ENCODE measurements at regions not wholly inside any gene's neighbourhood (a gene's known extent, or its start where the extent isn't known, plus 50 kb on each side); places are given as distances from the start of the nearest gene placed in this dataset.
"Not testable (repeated sequence)": the region's sequence is repeated elsewhere in the genome, so short reads cannot be mapped to it uniquely, and the experiment has no call there.

DNA sequence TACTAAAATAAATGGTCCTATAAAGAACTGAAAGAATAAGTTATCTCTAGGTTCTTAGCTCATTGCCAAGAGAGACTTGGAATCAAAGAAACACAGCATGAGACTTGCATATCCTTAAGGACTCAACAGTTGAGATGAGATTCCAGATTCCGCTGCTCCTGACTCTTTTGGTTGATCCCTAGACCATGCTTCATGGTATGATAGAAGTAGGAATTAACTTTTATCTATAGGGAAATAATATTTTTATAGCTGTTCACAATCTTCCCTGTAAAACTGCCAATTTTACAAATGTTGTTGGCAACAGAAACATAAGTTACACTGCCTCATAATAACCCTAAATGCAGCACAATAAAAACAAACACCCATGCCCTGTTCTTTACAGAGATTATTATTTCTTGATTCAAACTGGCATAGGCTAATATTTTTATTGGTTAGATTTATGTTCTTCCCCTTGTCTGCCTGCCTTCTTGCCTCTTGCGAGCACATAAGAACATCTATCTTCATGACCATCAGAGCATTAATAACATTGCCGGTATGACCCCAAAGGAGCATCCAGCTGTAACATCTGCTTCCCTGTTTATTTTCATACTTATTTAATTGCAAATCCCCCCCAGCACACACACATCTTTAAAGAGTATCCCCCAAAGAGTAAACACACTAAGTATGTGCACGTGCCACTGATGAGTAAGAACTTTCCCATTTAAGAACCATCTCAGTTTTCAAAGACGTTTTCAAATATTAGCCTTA, 735.7 kb upstream of the SLC8A1 start:
- H3K36me3 ChIP-seq (ENCODE audit: control insufficient read depth in 1 of 2, insufficient read depth in 2 of 2, low read length in 2 of 2) = no peaks in the 10 kb centered on the region
- H3K9me3 ChIP-seq (ENCODE audit: control insufficient read depth in 1 of 2, low read length in 2 of 2) = no peaks in the 10 kb centered on the region
- H3K27me3 ChIP-seq (ENCODE audit: control insufficient read depth in 1 of 2, insufficient read depth in 2 of 2, low read length in 2 of 2) = no peaks in the 10 kb centered on the region
- H3K4me3 ChIP-seq (ENCODE audit: low read depth in 1 of 2, low read length in 2 of 2) = no peak overlapping the region
- no peak overlapping the region for H3K27ac ChIP-seq (ENCODE audit: low read depth, low read length)
- H3K9ac ChIP-seq (ENCODE audit: low read depth in 1 of 2, low read length in 2 of 2) = no peak overlapping the region
- H3K4me1 ChIP-seq (ENCODE audit: control insufficient read depth in 1 of 2, insufficient read depth in 2 of 2, low read length in 2 of 2) = no peaks in the 10 kb centered on the region

DNA sequence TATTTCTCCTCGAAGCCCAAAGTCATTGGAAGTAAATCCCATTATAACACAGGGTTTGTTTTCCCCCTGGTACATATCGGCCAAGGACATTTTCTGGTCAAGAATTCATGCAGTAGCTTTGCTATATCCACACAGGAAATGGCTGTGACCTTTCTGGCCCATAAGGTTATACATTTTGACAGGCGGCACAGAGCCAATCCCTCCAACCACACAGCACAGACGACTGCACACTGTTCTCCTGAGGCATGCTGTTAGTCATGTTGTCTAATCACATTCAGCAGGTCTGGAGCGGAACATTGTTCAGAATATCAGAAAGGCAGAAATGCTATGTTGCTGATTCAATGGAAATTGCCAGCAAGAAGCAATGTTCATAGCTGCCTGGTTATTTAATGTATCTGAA, 742.3 kb upstream of the SLC8A1 start:
- Histone ChIP-seq H3K9ac (ENCODE audit: low read depth in 1 of 2, low read length in 2 of 2) (no peak overlapping the region), H3K27me3 (ENCODE audit: control insufficient read depth in 1 of 2, insufficient read depth in 2 of 2, low read length in 2 of 2) (no peaks in the 10 kb centered on the region), H3K4me1 (ENCODE audit: control insufficient read depth in 1 of 2, insufficient read depth in 2 of 2, low read length in 2 of 2) (no peaks in the 10 kb centered on the region), H3K4me3 (ENCODE audit: low read depth in 1 of 2, low read length in 2 of 2) (no peak overlapping the region), H3K36me3 (ENCODE audit: control insufficient read depth in 1 of 2, insufficient read depth in 2 of 2, low read length in 2 of 2) (no peaks in the 10 kb centered on the region), H3K9me3 (ENCODE audit: control insufficient read depth in 1 of 2, low read length in 2 of 2) (no peaks in the 10 kb centered on the region), H3K27ac (ENCODE audit: low read depth, low read length) (no peak overlapping the region)

DNA sequence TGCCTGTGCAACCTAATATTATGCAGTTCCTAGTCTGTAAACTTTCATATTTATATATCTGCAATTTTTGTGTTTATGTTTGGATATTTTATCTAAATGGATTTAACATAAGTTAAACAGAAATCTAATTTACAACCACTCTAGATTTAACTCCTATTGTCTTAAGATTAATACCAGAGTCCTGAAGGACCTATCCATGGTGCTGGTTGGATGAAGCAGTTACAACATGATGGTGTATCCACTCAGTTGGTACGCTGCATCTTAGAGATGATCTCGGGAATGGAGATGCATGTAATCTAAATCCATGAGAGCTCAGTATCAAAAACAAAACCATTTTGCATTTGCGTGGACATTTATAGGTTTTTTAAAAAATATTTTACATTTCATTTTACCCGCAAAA, 745.9 kb upstream of the SLC8A1 start:
- Histone ChIP-seq H3K27me3 (ENCODE audit: control insufficient read depth in 1 of 2, insufficient read depth in 2 of 2, low read length in 2 of 2) (no peaks in the 10 kb centered on the region), H3K36me3 (ENCODE audit: control insufficient read depth in 1 of 2, insufficient read depth in 2 of 2, low read length in 2 of 2) (no peaks in the 10 kb centered on the region), H3K4me1 (ENCODE audit: control insufficient read depth in 1 of 2, insufficient read depth in 2 of 2, low read length in 2 of 2) (no peaks in the 10 kb centered on the region)

DNA sequence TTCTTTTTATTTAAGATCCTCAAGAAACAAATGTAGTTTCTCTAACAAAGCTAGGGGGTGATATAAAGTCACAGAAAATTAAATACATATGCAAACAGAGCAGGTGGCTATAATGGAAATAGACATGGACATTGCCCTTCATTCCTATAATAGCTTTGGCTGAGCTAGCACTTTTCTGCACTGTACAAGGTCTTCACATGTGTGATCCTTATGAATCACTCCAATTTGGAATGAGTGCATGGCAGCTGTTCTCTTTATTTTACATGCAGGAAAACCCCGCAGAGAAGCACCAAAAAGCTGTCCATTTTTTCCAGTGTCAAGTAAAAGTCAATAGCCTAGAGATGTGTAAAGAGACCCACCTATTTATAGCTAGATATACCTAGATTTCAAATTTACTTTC, 747.4 kb upstream of the SLC8A1 start:
- no peak overlapping the region for H3K4me3 ChIP-seq (ENCODE audit: low read depth in 1 of 2, low read length in 2 of 2)
- H3K4me1 ChIP-seq (ENCODE audit: control insufficient read depth in 1 of 2, insufficient read depth in 2 of 2, low read length in 2 of 2) = no peaks in the 10 kb centered on the region
- no peaks in the 10 kb centered on the region for H3K27me3 ChIP-seq (ENCODE audit: control insufficient read depth in 1 of 2, insufficient read depth in 2 of 2, low read length in 2 of 2)
- H3K36me3 ChIP-seq (ENCODE audit: control insufficient read depth in 1 of 2, insufficient read depth in 2 of 2, low read length in 2 of 2) = no peaks in the 10 kb centered on the region
- no peaks in the 10 kb centered on the region for H3K9me3 ChIP-seq (ENCODE audit: control insufficient read depth in 1 of 2, low read length in 2 of 2)
- H3K9ac ChIP-seq (ENCODE audit: low read depth in 1 of 2, low read length in 2 of 2) = no peak overlapping the region
- H3K27ac ChIP-seq (ENCODE audit: low read depth, low read length) = no peak overlapping the region

More for the DNA sequence above, 745.9 kb upstream of the SLC8A1 start:
- Histone ChIP-seq H3K9me3 (ENCODE audit: control insufficient read depth in 1 of 2, low read length in 2 of 2) (no peaks in the 10 kb centered on the region), H3K27ac (ENCODE audit: low read depth, low read length) (no peak overlapping the region), H3K4me3 (ENCODE audit: low read depth in 1 of 2, low read length in 2 of 2) (no peak overlapping the region), H3K9ac (ENCODE audit: low read depth in 1 of 2, low read length in 2 of 2) (no peak overlapping the region)

DNA sequence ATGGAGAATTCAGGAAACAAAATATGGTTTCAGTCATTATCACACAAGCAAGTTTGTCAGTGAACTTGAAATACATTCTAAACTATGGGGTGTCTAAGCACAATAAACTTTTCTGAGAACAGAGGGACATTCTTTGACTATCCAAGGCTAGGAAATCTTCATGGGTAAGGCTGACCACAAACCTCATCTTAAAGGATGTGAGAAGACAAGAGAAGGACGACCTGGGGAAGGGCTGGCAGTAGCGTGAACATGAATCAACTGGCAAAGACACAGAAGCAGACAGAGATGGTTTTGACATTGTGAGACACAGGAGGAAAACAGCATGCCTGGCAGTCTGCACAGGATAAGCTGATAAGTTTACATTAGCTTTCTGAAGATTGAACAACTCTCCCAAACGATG, 752.4 kb upstream of the SLC8A1 start:
- no peaks in the 10 kb centered on the region for H3K27me3 ChIP-seq (ENCODE audit: control insufficient read depth in 1 of 2, insufficient read depth in 2 of 2, low read length in 2 of 2)
- no peaks in the 10 kb centered on the region for H3K9me3 ChIP-seq (ENCODE audit: control insufficient read depth in 1 of 2, low read length in 2 of 2)

DNA sequence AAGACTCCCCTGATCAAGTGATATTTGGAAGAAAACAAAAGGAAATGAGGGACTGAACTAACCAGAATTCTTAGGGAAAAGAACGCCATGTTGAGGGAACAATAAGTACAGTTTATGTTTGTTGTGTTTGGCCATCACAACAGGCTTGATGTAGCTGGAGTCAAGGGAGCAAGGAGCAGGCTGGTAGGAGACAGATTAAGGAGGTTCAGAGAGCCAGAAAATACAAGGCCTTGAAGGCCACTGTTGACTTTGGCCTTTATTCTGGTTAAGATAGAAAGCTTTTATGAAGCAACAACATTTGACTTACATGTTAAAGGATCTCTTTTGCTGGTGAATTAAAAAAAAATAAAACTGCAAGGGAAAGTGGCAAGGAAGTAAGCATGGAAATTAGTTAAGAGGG, 754.1 kb upstream of the SLC8A1 start:
- H3K27ac ChIP-seq (ENCODE audit: low read depth, low read length) = no peak overlapping the region
- no peaks in the 10 kb centered on the region for H3K27me3 ChIP-seq (ENCODE audit: control insufficient read depth in 1 of 2, insufficient read depth in 2 of 2, low read length in 2 of 2)
- H3K9me3 ChIP-seq (ENCODE audit: control insufficient read depth in 1 of 2, low read length in 2 of 2) = no peaks in the 10 kb centered on the region
- H3K9ac ChIP-seq (ENCODE audit: low read depth in 1 of 2, low read length in 2 of 2) = no peak overlapping the region
- H3K4me3 ChIP-seq (ENCODE audit: low read depth in 1 of 2, low read length in 2 of 2) = no peak overlapping the region
- H3K4me1 ChIP-seq (ENCODE audit: control insufficient read depth in 1 of 2, insufficient read depth in 2 of 2, low read length in 2 of 2) = no peaks in the 10 kb centered on the region
- H3K36me3 ChIP-seq (ENCODE audit: control insufficient read depth in 1 of 2, insufficient read depth in 2 of 2, low read length in 2 of 2) = no peaks in the 10 kb centered on the region

More for the DNA sequence above, 752.4 kb upstream of the SLC8A1 start:
- Histone ChIP-seq H3K9ac (ENCODE audit: low read depth in 1 of 2, low read length in 2 of 2) (no peak overlapping the region), H3K4me1 (ENCODE audit: control insufficient read depth in 1 of 2, insufficient read depth in 2 of 2, low read length in 2 of 2) (no peaks in the 10 kb centered on the region), H3K27ac (ENCODE audit: low read depth, low read length) (no peak overlapping the region), H3K36me3 (ENCODE audit: control insufficient read depth in 1 of 2, insufficient read depth in 2 of 2, low read length in 2 of 2) (no peaks in the 10 kb centered on the region), H3K4me3 (ENCODE audit: low read depth in 1 of 2, low read length in 2 of 2) (no peak overlapping the region)

DNA sequence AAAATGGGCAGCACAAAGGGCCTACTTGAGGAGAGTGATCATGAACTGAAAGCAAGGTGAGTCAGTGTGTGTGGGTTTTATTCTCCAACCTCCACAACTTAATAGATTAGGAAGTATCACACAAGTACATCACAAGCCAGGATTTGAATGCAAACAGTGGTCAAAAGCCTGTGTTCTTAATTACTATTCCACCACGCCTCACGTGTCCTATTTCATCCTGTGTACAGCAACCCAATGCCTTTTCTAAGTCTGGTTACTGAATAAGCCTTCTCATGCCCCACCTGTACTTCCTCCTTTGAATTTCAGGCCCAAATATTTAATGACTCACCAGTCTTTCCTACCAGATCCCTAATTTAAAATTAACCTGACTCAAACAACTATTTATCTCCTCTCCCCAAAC, 755.7 kb upstream of the SLC8A1 start:
- H3K9me3 ChIP-seq (ENCODE audit: control insufficient read depth in 1 of 2, low read length in 2 of 2) = no peaks in the 10 kb centered on the region

DNA sequence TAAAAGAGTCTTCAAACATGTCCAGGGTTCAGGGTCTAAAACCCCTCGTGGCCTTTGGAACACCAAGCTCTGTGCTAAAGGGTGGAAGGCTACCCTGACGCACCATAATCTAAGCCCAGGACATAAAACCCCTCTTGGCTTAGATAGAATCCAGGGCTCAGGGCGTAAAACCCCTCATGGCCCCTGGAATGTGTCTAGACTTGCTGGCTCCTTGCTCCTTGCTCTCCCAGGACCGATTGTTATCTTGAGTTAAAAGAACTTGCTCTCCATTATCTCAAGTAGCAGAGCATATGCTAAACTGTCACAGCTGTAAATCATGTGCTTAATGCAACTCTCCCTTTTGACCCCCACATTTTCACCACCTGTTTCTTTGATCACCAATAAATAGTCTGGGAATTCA, 758.1 kb upstream of the SLC8A1 start:
- H3K4me1 ChIP-seq (ENCODE audit: control insufficient read depth in 1 of 2, insufficient read depth in 2 of 2, low read length in 2 of 2); H3K27ac ChIP-seq (ENCODE audit: low read depth, low read length); H3K36me3 ChIP-seq (ENCODE audit: control insufficient read depth in 1 of 2, insufficient read depth in 2 of 2, low read length in 2 of 2); H3K4me3 ChIP-seq (ENCODE audit: low read depth in 1 of 2, low read length in 2 of 2); H3K27me3 ChIP-seq (ENCODE audit: control insufficient read depth in 1 of 2, insufficient read depth in 2 of 2, low read length in 2 of 2); H3K9me3 ChIP-seq (ENCODE audit: control insufficient read depth in 1 of 2, low read length in 2 of 2); H3K9ac ChIP-seq (ENCODE audit: low read depth in 1 of 2, low read length in 2 of 2): not testable (repeated sequence)

More for the DNA sequence above, 755.7 kb upstream of the SLC8A1 start:
- no peak overlapping the region for H3K4me3 ChIP-seq (ENCODE audit: low read depth in 1 of 2, low read length in 2 of 2)
- no peak overlapping the region for H3K27ac ChIP-seq (ENCODE audit: low read depth, low read length)
- no peak overlapping the region for H3K9ac ChIP-seq (ENCODE audit: low read depth in 1 of 2, low read length in 2 of 2)
- no peaks in the 10 kb centered on the region for H3K36me3 ChIP-seq (ENCODE audit: control insufficient read depth in 1 of 2, insufficient read depth in 2 of 2, low read length in 2 of 2)
- H3K27me3 ChIP-seq (ENCODE audit: control insufficient read depth in 1 of 2, insufficient read depth in 2 of 2, low read length in 2 of 2) = no peaks in the 10 kb centered on the region
- H3K4me1 ChIP-seq (ENCODE audit: control insufficient read depth in 1 of 2, insufficient read depth in 2 of 2, low read length in 2 of 2) = no peaks in the 10 kb centered on the region

DNA sequence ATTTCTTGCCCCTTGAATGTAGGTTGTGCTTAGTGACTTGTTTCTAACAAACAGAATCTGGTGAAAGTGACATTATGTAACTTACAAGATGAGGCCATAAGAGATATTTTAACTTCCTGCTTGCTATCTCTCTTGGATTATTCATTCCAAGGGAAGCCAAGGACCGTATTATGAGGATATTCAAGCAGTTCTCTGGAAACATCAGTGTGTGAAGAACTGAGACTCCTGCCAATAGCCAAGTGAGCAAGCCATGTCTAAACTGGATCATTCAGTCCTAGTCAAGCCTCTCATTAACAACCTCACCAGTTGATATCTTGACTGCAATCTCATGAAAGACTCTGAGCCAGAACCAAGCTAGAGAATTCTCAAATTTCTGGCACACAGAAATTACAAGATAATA, 765.1 kb upstream of the SLC8A1 start:
- Histone ChIP-seq H3K27me3 (ENCODE audit: control insufficient read depth in 1 of 2, insufficient read depth in 2 of 2, low read length in 2 of 2) (no peaks in the 10 kb centered on the region), H3K9ac (ENCODE audit: low read depth in 1 of 2, low read length in 2 of 2) (no peak overlapping the region), H3K27ac (ENCODE audit: low read depth, low read length) (no peak overlapping the region), H3K4me3 (ENCODE audit: low read depth in 1 of 2, low read length in 2 of 2) (no peak overlapping the region), H3K36me3 (ENCODE audit: control insufficient read depth in 1 of 2, insufficient read depth in 2 of 2, low read length in 2 of 2) (no peaks in the 10 kb centered on the region), H3K4me1 (ENCODE audit: control insufficient read depth in 1 of 2, insufficient read depth in 2 of 2, low read length in 2 of 2) (no peaks in the 10 kb centered on the region), H3K9me3 (ENCODE audit: control insufficient read depth in 1 of 2, low read length in 2 of 2) (no peaks in the 10 kb centered on the region)

DNA sequence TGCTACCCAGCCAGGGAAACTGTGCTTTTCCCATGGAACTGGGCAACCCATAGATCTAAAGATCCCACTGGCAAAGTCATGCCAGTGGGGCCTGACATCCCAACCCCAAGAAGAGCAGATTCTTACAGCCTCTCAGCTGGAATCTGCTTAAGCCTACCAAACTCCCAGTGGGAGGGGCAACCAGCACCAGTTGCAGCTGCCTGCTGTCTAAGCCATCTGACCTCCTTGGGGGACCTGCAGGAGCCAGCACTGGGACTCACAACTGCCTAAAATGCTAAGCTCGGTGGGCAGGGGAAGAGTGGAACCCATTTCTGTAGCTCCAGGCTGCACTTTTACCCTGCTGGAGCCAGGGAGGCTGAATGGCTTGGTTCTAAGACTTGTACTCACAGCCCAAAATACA, 770.7 kb upstream of the SLC8A1 start:
- H3K4me1 ChIP-seq (ENCODE audit: control insufficient read depth in 1 of 2, insufficient read depth in 2 of 2, low read length in 2 of 2) = no peaks in the 10 kb centered on the region

DNA sequence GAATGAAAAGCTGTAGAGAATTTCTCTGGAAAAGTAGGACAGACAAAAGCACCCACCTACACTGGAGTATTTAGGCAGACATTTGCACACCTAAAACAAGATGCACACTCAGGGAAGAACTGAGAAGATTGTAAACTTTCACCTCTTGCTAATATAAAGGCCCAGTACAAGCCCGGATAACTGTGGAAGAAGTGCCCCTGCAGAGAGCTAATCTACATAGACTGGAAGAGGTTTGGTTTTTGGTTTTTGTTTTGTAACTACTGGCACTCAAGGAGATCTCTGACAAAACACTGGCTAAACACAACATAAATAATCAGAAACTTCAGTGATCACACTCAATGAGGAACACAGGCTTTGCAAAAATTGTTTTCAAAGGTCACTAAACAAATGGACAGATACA, 782.2 kb upstream of the SLC8A1 start:
- Histone ChIP-seq H3K9ac (ENCODE audit: low read depth in 1 of 2, low read length in 2 of 2) (no peak overlapping the region), H3K4me1 (ENCODE audit: control insufficient read depth in 1 of 2, insufficient read depth in 2 of 2, low read length in 2 of 2) (no peaks in the 10 kb centered on the region), H3K9me3 (ENCODE audit: control insufficient read depth in 1 of 2, low read length in 2 of 2) (no peaks in the 10 kb centered on the region), H3K27me3 (ENCODE audit: control insufficient read depth in 1 of 2, insufficient read depth in 2 of 2, low read length in 2 of 2) (no peaks in the 10 kb centered on the region), H3K4me3 (ENCODE audit: low read depth in 1 of 2, low read length in 2 of 2) (no peak overlapping the region), H3K36me3 (ENCODE audit: control insufficient read depth in 1 of 2, insufficient read depth in 2 of 2, low read length in 2 of 2) (no peaks in the 10 kb centered on the region), H3K27ac (ENCODE audit: low read depth, low read length) (no peak overlapping the region)

More for the DNA sequence above, 770.7 kb upstream of the SLC8A1 start:
- no peaks in the 10 kb centered on the region for H3K36me3 ChIP-seq (ENCODE audit: control insufficient read depth in 1 of 2, insufficient read depth in 2 of 2, low read length in 2 of 2)
- H3K9me3 ChIP-seq (ENCODE audit: control insufficient read depth in 1 of 2, low read length in 2 of 2) = no peaks in the 10 kb centered on the region
- H3K27ac ChIP-seq (ENCODE audit: low read depth, low read length) = no peak overlapping the region
- no peak overlapping the region for H3K4me3 ChIP-seq (ENCODE audit: low read depth in 1 of 2, low read length in 2 of 2)
- no peaks in the 10 kb centered on the region for H3K27me3 ChIP-seq (ENCODE audit: control insufficient read depth in 1 of 2, insufficient read depth in 2 of 2, low read length in 2 of 2)
- no peak overlapping the region for H3K9ac ChIP-seq (ENCODE audit: low read depth in 1 of 2, low read length in 2 of 2)
